ENCODE measurements at regions not wholly inside any gene's neighbourhood (a gene's known extent, or its start where the extent isn't known, plus 50 kb on each side); places are given as distances from the start of the nearest gene placed in this dataset.

DNA sequence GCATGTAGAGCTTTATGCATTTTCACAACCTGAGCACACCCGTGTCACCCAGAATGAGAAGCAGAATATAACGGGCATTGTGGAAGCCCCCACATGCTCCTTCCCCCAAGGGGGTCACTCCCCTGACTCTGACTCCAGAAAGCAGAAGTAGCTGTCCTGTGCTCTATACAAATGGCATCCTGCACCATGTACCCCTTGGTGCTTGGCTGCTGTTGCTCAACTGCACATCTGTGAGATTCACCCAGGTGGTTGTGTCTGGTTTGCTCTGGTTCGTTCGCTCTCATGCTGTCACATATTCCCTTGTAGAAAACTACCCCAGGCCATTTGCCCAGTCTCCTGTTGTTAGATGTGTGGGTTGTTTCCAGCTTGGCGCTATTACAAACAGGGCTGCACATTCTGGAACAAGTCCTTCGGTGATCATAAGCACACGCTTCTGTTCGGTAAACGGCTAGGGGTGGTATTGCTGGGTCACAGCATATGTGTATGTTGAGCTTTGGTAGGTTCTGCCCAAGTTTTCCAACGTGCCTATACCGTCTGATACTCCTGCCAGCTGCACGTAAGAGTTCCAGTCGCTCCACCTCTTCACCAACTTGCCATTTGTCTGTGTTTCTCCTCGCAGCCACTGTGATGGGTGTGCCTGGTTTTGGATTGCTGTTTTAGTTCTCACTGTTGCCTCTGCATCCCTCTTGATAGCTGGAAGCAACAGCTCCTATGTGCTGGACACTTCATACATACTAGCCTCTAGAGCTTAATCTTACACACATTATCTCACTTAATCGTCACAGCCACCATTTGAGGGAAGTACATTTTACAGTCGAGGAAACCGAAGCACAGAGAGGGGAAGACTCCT, 65.4 kb upstream of the SLC6A6 start:
- TF ChIP-seq ZNF274 (IDR thresholded peaks at IDR 0.05; ENCODE audit: low read depth, low read length) (no peak), SUZ12 (IDR thresholded peaks at IDR 0.05; ENCODE audit: extremely low read depth, insufficient read depth, insufficient read length) (no peak)
